HepG2 (cell line): ENCODE measurements at regions not wholly inside any gene's neighbourhood (a gene's known extent, or its start where the extent isn't known, plus 50 kb on each side); places are given as distances from the start of the nearest gene placed in this dataset.

Experiments
- ATAC-seq: fragments of 200-7000 bp; cut with Tn5 transposase; 3 replicates; pipeline ENCODE4 v1.9.1; 2020; ENCODE audit warnings: mild to moderate bottlenecking, moderate library complexity
- BruUV-seq: library from RNA; stranded (reverse); fragments of 400-500 nt; replicated peaks from 2 replicates; lab custom pipeline; 2021; lab: Mats Ljungman, UMichigan
- CTCF ChIA-PET: fragments of 300-600 bp; formaldehyde crosslinking; extraction: SDS; loops from one replicate; lab custom pipeline; 2021; ENCODE audit warnings: low total read pairs, inconsistent platforms, low intra/inter-chr PET ratio; lab: Yijun Ruan, JAX
- POLR2A ChIA-PET: fragments of 350-600 bp; sonication (Branson Sonifier 250); formaldehyde crosslinking; loops from one replicate; lab custom pipeline; 2020; ENCODE audit warnings: antibody characterized with exemption, inconsistent platforms; lab: Yijun Ruan, JAX
- DNase-seq: peaks from one replicate; pipeline ENCODE4 v3.0.0-alpha.2; 2015; ENCODE audit warnings: low spot score
- FAIRE-seq: peaks from 3 replicates; lab custom pipeline; 2011; peaks lifted over from hg19 to GRCh38; lab: Jason Lieb, UNC
- H2AFZ ChIP-seq: one replicate; pipeline ENCODE4 v1.6.1; 2011; ENCODE audit warnings: low read length, inconsistent platforms
- H3K27ac ChIP-seq: fragments of 300-600 bp; 3 replicates; pipeline ENCODE4 v1.8.0; 2011; ENCODE audit warnings: mixed run types, mild to moderate bottlenecking, mixed read lengths, low read length, inconsistent platforms; ENCODE audit not compliant: insufficient read depth; ENCODE audit errors: extremely low read length
- H3K27me3 ChIP-seq, 2 experiments: fragments of 200-600 bp in 1 of 2; 2 replicates in 1 of 2; 3 replicates in 1 of 2; pipeline versions ENCODE4 v1.6.0 to v1.8.0; 2011; ENCODE audit warnings: low read length in 2 of 2, mild to moderate bottlenecking in 2 of 2, moderate library complexity in 2 of 2, inconsistent platforms in 1 of 2; ENCODE audit not compliant: insufficient read depth in 2 of 2, control insufficient read depth in 1 of 2
- H3K36me3 ChIP-seq, 2 experiments: fragments of 200-600 bp in 1 of 2; replicated peaks in 1 of 2; 2 replicates in 1 of 2; 3 replicates in 1 of 2; pipeline versions ENCODE4 v1.5.1 to v1.8.0; 2011; ENCODE audit warnings: low read length in 2 of 2, inconsistent platforms in 1 of 2; ENCODE audit not compliant: insufficient read depth in 2 of 2, control insufficient read depth in 1 of 2
- H3K4me1 ChIP-seq: 2 replicates; pipeline ENCODE4 v1.5.1; 2012; ENCODE audit warnings: low read length, inconsistent platforms; ENCODE audit not compliant: insufficient read depth
- H3K4me2 ChIP-seq: 2 replicates; pipeline ENCODE4 v1.6.0; 2011; ENCODE audit warnings: low read depth, low read length, inconsistent platforms
- H3K4me3 ChIP-seq, 3 experiments: fragments of 200-600 bp in 1 of 3; sonication (generic), shearing (Covaris generic) in 1 of 3; replicated peaks in 1 of 3; 2 replicates each; pipeline ENCODE4 v1.5.1; 2011 to 2016; ENCODE audit warnings: low read length in 3 of 3, inconsistent platforms in 2 of 3, low read depth in 2 of 3, mild to moderate bottlenecking in 2 of 3, control low read depth in 1 of 3, mixed read lengths in 1 of 3; ENCODE audit not compliant: insufficient read depth in 1 of 3
- H3K79me2 ChIP-seq: one replicate; pipeline ENCODE4 v1.6.1; 2011; ENCODE audit warnings: low read length, inconsistent platforms; ENCODE audit not compliant: insufficient read depth
- H3K9ac ChIP-seq: 2 replicates; pipeline ENCODE4 v1.6.0; 2011; ENCODE audit warnings: mild to moderate bottlenecking, low read depth, low read length, inconsistent platforms; ENCODE audit not compliant: insufficient read depth
- H3K9me3 ChIP-seq: 2 replicates; pipeline ENCODE4 v1.5.1; 2012; ENCODE audit warnings: mild to moderate bottlenecking, low read length
- H4K20me1 ChIP-seq: 2 replicates; pipeline ENCODE4 v1.6.0; 2011; ENCODE audit warnings: inconsistent platforms, mild to moderate bottlenecking, low read length, moderate library complexity; ENCODE audit not compliant: insufficient read depth
- IKZF1 ChIP-seq: fragments of 450-650 bp; IDR thresholded peaks from 2 replicates; pipeline ENCODE4 v1.7.1; 2016
- IRX3 ChIP-seq: sonication (generic); formaldehyde crosslinking; IDR thresholded peaks from 2 replicates; pipeline ENCODE4 v1.8.1; 2023; ENCODE audit warnings: mild to moderate bottlenecking, low read depth, missing genetic modification reagents, borderline replicate concordance
- MTF1 ChIP-seq: sonication (generic); formaldehyde crosslinking; IDR thresholded peaks from 2 replicates; pipeline ENCODE4 v1.5.0; 2020; ENCODE audit warnings: missing genetic modification reagents
- NR0B2 ChIP-seq: sonication (generic); formaldehyde crosslinking; IDR thresholded peaks from 2 replicates; pipeline ENCODE4 v1.4.0; 2020; ENCODE audit warnings: mild to moderate bottlenecking, missing genetic modification reagents
- PATZ1 ChIP-seq: sonication (generic); formaldehyde crosslinking; IDR thresholded peaks from 2 replicates; pipeline ENCODE4 v1.4.0; 2020; ENCODE audit warnings: missing genetic modification reagents
- PCBP2 ChIP-seq: fragments of 200-400 bp; formaldehyde crosslinking; optimal IDR thresholded peaks from 2 replicates; pipeline ENCODE3; 2018; ENCODE audit warnings: low read length, low read depth; ENCODE audit not compliant: poor library complexity, severe bottlenecking
- RBAK ChIP-seq: sonication (generic); formaldehyde crosslinking; IDR thresholded peaks from 2 replicates; pipeline ENCODE4 v1.5.1; 2020; ENCODE audit warnings: mild to moderate bottlenecking, missing genetic modification reagents
- SMARCE1 ChIP-seq: fragments of 450-650 bp; IDR thresholded peaks from 2 replicates; pipeline ENCODE4 v1.6.1; 2017; ENCODE audit warnings: borderline replicate concordance
- SYNCRIP ChIP-seq: fragments of 200-400 bp; formaldehyde crosslinking; IDR thresholded peaks from 2 replicates; pipeline ENCODE4 v1.6.1; 2018; ENCODE audit warnings: mild to moderate bottlenecking, low read depth, low read length; ENCODE audit not compliant: insufficient read depth
- TAF15 ChIP-seq: fragments of 200-400 bp; formaldehyde crosslinking; IDR thresholded peaks from one replicate; pipeline ENCODE4 v1.6.1; 2018; ENCODE audit warnings: mild to moderate bottlenecking, low read depth, low read length; ENCODE audit not compliant: poor library complexity, severe bottlenecking
- ZFP91 ChIP-seq: sonication (generic); formaldehyde crosslinking; IDR thresholded peaks from 2 replicates; pipeline ENCODE4 v1.9.0; 2022; ENCODE audit warnings: missing genetic modification reagents, mild to moderate bottlenecking, borderline replicate concordance
- ZNF350 ChIP-seq: sonication (generic); formaldehyde crosslinking; IDR thresholded peaks from 2 replicates; pipeline ENCODE4 v1.4.0; 2020; ENCODE audit warnings: mild to moderate bottlenecking, low read depth, missing genetic modification reagents, borderline replicate concordance
- ZNF484 ChIP-seq: sonication (generic); formaldehyde crosslinking; IDR thresholded peaks from 2 replicates; pipeline ENCODE4 v1.5.1; 2020; ENCODE audit warnings: mild to moderate bottlenecking, low read depth, missing genetic modification reagents, borderline replicate concordance
- ZNF558 ChIP-seq: sonication (generic); formaldehyde crosslinking; IDR thresholded peaks from 2 replicates; pipeline ENCODE4 v1.9.0; 2022; ENCODE audit warnings: mild to moderate bottlenecking, missing genetic modification reagents, borderline replicate concordance
- ZNF709 ChIP-seq: sonication (generic); formaldehyde crosslinking; IDR thresholded peaks from 2 replicates; pipeline ENCODE4 v1.5.0; 2020; ENCODE audit warnings: mild to moderate bottlenecking, missing genetic modification reagents
- ZNF761 ChIP-seq: sonication (generic); formaldehyde crosslinking; conservative IDR thresholded peaks from 2 replicates; pipeline ENCODE4 v1.4.0; 2020; ENCODE audit warnings: mild to moderate bottlenecking, missing genetic modification reagents
- WGBS: methylation state at CpG from one replicate; pipeline ENCODE4 v1.1.6; 2017; ENCODE audit warnings: low lambda C conversion rate; 5-methylcytosine and 5-hydroxymethylcytosine counted together
- in situ Hi-C: cut with HindIII; loops from 2 replicates; pipeline ENCODE4 v1.10.0; 2017; ENCODE audit warnings: low pct_unique_long_range_greater_than_20kb; ENCODE audit not compliant: extremely low pct_ligation_motif_present
- intact Hi-C: fragments of 100-400 bp; cut with micrococcal nuclease; formaldehyde crosslinking; loops from one replicate; pipeline ENCODE4 v1.10.0; 2022; ENCODE audit not compliant: unreplicated experiment
- TF ChIP-seq, protein P1 (sequence below): sonication (generic); formaldehyde crosslinking; IDR thresholded peaks from 2 replicates; pipeline ENCODE4 v1.5.1; 2020; ENCODE audit warnings: missing genetic modification reagents, mild to moderate bottlenecking, borderline replicate concordance

DNA sequence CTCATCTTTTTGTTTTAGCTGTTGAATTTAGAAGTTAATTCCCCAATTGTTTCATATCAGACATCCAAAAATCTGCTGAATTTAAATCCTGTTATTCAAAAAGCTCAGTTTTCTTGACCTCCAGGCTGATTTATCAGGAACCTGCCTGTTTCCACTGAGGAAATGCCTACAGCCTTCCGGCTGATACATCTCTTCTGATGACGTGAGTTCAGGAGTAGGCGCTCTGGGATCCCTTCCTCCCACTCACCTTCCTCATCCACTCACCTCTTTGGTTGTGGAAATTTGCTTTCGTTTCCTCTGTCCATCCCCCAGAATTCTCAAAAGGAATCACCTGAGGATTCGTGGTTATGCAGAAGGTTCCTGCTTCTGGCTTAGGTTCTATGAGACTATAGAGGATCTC is 55.4 kb upstream of the ALDH1A3 start:
- no peak overlapping the region for H2AFZ ChIP-seq
- POLR2A ChIA-PET = no interaction called here
- no TSS peak for BruUV-seq
- DNase-seq = no peak
- in situ Hi-C loops (no loop called here), intact Hi-C loops (no loop called here)
- H3K36me3 ChIP-seq = no peaks in the 10 kb centered on the region
- CTCF ChIA-PET = no interaction called here
- 22% methylated on average over 5 of the region's 5 CpGs for WGBS
- H3K9me3 ChIP-seq = no peaks in the 10 kb centered on the region
- H4K20me1 ChIP-seq = no peaks in the 10 kb centered on the region
- no peak overlapping the region for H3K4me2 ChIP-seq
- H3K4me1 ChIP-seq = no peaks in the 10 kb centered on the region
- H3K79me2 ChIP-seq = no peaks in the 10 kb centered on the region
- ATAC-seq = no peak
- peaks cover 0 to 8% of the 10 kb centered on the region in 2 experiments; a peak in 1 of 5 replicates for H3K27me3 ChIP-seq
- no peak overlapping the region for H3K4me3 ChIP-seq
- H3K9ac ChIP-seq = no peak overlapping the region
- TF ChIP-seq ZNF350 (CRISPR knock-in tag) (no peak), SYNCRIP (no peak), RBAK (CRISPR knock-in tag) (no peak), TAF15 (no peak), PATZ1 (no peak), ZNF709 (CRISPR knock-in tag) (no peak), IKZF1 (no peak), ZFP91 (CRISPR knock-in tag) (no peak), IRX3 (CRISPR knock-in tag) (no peak), NR0B2 (no peak), PCBP2 (no peak), SMARCE1 (no peak), ZNF761 (CRISPR knock-in tag) (no peak), ZNF484 (CRISPR knock-in tag) (no peak), MTF1 (CRISPR knock-in tag) (no peak), ZNF558 (no peak)
- TF ChIP-seq, protein P1, sequence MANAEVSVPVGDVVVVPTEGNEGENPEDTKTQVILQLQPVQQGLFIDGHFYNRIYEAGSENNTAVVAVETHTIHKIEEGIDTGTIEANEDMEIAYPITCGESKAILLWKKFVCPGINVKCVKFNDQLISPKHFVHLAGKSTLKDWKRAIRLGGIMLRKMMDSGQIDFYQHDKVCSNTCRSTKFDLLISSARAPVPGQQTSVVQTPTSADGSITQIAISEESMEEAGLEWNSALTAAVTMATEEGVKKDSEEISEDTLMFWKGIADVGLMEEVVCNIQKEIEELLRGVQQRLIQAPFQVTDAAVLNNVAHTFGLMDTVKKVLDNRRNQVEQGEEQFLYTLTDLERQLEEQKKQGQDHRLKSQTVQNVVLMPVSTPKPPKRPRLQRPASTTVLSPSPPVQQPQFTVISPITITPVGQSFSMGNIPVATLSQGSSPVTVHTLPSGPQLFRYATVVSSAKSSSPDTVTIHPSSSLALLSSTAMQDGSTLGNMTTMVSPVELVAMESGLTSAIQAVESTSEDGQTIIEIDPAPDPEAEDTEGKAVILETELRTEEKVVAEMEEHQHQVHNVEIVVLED (CRISPR knock-in tag) = no peak
- TF ChIP-seq, all 625 proteins: peak for 0
- no peak for FAIRE-seq
- H3K27ac ChIP-seq = no peak overlapping the region
